Activated CD8-positive, alpha-beta memory T cell treated with anti-CD3 and anti-CD28 coated beads, Interleukin-2, amount 10 ng/mL, durations not matched to agents 7 days and 5 days (primary cell): ENCODE measurements at regions not wholly inside any gene's neighbourhood (a gene's known extent, or its start where the extent isn't known, plus 50 kb on each side); places are given as distances from the start of the nearest gene placed in this dataset.
"Not testable (repeated sequence)": the region's sequence is repeated elsewhere in the genome, so short reads cannot be mapped to it uniquely, and the experiment has no call there.

Experiments used
- ATAC-seq: fragments of 150-1000 bp; cut with Tn5 transposase; one replicate; pipeline ENCODE4 v1.10.0; 2021; ENCODE audit warnings: moderate library complexity
- CTCF ChIA-PET: fragments of 350-600 bp; sonication (Branson Sonifier 250); formaldehyde crosslinking; loops from one replicate; lab custom pipeline; 2021; ENCODE audit warnings: antibody characterized with exemption; lab: Charles Lee
- DNase-seq: peaks from one replicate; pipeline ENCODE4 v3.0.0-alpha.2; 2020
- H3K27ac Mint-ChIP-seq: one replicate; pipeline ENCODE4 v1.8.0; 2021; ENCODE audit warnings: mild to moderate bottlenecking, mixed read lengths
- H3K27me3 Mint-ChIP-seq: one replicate; pipeline ENCODE4 v1.8.0; 2021; ENCODE audit warnings: mixed read lengths
- H3K36me3 Mint-ChIP-seq: one replicate; pipeline ENCODE4 v1.8.0; 2021; ENCODE audit warnings: mild to moderate bottlenecking, mixed read lengths
- H3K4me1 Mint-ChIP-seq: one replicate; pipeline ENCODE4 v1.8.0; 2021; ENCODE audit warnings: mixed read lengths
- H3K4me3 Mint-ChIP-seq: one replicate; pipeline ENCODE4 v1.8.0; 2021; ENCODE audit warnings: mild to moderate bottlenecking, moderate library complexity, mixed read lengths
- H3K9me3 Mint-ChIP-seq: one replicate; pipeline ENCODE4 v1.8.0; 2022; ENCODE audit warnings: low read depth, mixed read lengths

DNA sequence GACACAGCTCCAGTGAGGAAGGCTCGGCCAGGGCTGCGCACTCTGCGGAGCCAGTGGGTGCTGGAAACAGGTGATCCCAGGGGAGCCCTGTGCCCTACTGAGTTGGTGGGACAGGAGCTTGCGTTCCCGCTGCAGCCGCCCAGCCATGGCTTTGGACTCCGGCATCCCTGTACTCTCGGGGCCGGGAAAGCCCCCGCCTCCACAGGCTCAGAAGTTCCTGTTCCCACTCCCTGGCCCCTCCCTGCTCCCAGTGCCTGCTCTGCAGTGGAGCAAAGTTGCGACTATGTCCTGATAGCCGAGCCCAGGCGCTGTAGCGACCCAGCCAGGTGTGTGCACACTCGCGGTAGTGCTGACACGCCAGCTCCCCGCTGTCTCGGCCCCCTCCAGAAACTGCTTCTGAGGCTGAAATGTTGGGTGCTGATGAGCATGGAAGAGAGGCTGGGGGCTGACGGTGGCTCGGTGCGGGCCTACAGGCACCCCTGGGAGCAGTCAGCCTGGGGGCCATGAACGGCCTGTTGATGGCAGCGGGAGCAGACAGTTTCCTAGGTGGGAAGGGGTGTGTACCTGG, 344.6 kb upstream of the MGAT4C start:
- Mint-ChIP-seq H3K36me3 (peaks cover 2% of the 10 kb centered on the region), H3K27ac (no peak overlapping the region), H3K4me1 (no peaks in the 10 kb centered on the region), H3K9me3 (peaks cover 3% of the 10 kb centered on the region), H3K4me3 (no peak overlapping the region), H3K27me3 (no peaks in the 10 kb centered on the region)
- CTCF ChIA-PET: no interaction called here
- DNase-seq (no peak), ATAC-seq (no peak)

DNA sequence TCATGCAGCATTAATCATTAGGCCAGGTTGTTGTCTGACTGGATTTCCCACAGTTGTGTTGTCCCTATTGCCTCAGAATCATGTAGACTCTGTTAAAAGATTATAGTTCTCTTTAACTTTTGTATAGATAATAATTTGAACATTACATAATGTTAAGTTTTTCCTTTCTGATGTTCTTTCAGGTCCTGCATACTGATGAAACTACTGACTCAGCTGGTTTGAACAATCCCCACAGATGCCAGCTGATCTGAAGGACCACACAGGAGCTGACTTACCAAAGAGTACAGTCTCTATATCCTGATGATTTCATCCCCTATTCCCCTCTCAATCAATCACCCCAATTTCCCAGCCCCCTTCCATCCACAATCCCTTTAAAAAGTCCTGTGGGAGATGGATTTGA, 341.2 kb upstream of the MGAT4C start:
- no peaks in the 10 kb centered on the region for H3K27me3 Mint-ChIP-seq

DNA sequence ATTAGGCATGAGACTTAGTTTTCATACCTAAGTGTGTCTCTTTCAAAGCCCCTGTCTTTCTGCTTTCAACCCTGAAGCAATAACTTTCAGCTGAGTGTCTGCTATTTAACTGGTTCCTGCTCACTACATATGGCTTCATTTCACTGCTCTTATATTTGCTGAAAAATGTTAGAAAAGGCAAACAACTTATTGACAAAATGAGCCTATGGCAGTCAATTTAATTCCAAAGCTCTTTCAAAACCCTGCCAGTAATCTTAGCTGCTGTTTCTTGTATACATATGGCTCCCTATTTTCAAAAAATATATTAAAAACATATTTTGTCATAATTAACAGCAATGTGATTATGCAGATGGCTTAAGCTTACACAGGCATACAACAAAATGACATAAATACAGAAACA, 334.1 kb upstream of the MGAT4C start:
- no peaks in the 10 kb centered on the region for H3K27me3 Mint-ChIP-seq
- H3K4me3 Mint-ChIP-seq: no peak overlapping the region
- CTCF ChIA-PET: no interaction called here
- peaks cover 3% of the 10 kb centered on the region for H3K9me3 Mint-ChIP-seq
- ATAC-seq (no peak), DNase-seq (no peak)
- no peaks in the 10 kb centered on the region for H3K4me1 Mint-ChIP-seq
- no peak overlapping the region for H3K27ac Mint-ChIP-seq
- H3K36me3 Mint-ChIP-seq: no peaks in the 10 kb centered on the region

More for the DNA sequence above, 341.2 kb upstream of the MGAT4C start:
- no peaks in the 10 kb centered on the region for H3K4me1 Mint-ChIP-seq
- peaks cover 2% of the 10 kb centered on the region for H3K36me3 Mint-ChIP-seq
- DNase-seq: no peak
- CTCF ChIA-PET: no interaction called here
- no peak overlapping the region for H3K27ac Mint-ChIP-seq
- no peak for ATAC-seq
- no peak overlapping the region for H3K4me3 Mint-ChIP-seq
- peaks cover 3% of the 10 kb centered on the region for H3K9me3 Mint-ChIP-seq

DNA sequence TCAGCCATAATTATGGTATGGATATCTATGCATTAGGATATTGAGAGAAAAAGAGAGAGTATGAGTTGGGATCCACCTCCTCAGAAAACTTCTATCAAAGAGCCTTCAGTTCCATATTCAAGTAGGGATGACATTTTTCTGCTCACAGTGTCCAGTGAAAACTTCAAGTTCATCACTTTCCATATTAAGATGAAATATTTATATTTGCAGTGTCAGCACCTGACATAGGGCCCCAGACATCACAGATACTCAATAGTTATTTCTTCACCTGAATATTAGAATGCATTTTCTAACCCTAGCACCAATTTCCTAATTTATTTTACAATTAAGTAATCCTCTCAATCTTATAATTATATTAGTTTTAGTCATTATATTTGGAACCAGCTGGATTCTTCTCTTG, 318.0 kb upstream of the MGAT4C start:
- CTCF ChIA-PET: no interaction called here

DNA sequence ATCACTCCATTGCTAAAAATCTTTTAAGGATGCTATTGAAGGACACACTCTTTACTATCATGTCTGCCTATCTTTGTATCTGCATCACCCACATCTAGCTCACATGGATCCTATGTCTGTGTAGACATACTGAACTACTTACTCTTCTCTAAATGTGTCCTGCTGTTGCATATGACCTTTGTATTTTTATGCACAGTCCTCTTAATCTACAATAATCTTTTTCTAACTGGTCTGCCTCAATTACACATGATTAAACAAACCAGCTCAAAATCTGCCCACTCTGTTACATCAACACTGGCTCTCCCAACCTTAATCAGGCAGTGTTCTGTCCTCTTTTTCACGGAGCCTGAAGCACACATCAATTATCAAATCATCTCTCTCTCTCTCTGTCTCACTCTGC, 316.3 kb upstream of the MGAT4C start:
- CTCF ChIA-PET: no interaction called here
- Mint-ChIP-seq H3K4me1 (no peaks in the 10 kb centered on the region), H3K27me3 (no peaks in the 10 kb centered on the region), H3K27ac (no peak overlapping the region), H3K9me3 (no peaks in the 10 kb centered on the region), H3K36me3 (no peaks in the 10 kb centered on the region), H3K4me3 (no peak overlapping the region)
- ATAC-seq (no peak), DNase-seq (no peak)

More for the DNA sequence above, 318.0 kb upstream of the MGAT4C start:
- Mint-ChIP-seq H3K36me3 (no peaks in the 10 kb centered on the region), H3K27ac (no peak overlapping the region), H3K9me3 (no peaks in the 10 kb centered on the region), H3K4me3 (no peak overlapping the region), H3K27me3 (no peaks in the 10 kb centered on the region), H3K4me1 (no peaks in the 10 kb centered on the region)
- no peak for ATAC-seq
- no peak for DNase-seq

DNA sequence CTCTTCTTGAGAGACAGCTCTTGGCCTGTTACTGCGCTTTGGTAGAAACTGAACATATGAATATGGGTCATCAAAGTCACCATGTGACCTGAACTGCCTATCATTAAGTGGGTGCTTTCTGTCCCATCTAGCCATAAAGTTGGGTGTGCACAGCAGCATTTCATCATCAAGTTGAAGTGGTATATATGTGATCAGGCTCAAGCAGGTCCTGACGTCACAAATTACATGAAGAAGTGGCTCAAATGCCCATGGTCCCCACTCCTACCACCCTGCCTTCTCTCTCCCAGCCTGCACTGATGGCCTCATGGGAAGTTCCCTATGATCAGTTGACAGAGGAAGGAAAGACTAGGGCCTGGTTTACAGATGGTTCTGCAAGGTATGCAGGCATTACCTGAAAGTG, 308.8 kb upstream of the MGAT4C start:
- Mint-ChIP-seq H3K27ac (no peak overlapping the region), H3K9me3 (peaks cover 4% of the 10 kb centered on the region), H3K4me3 (no peak overlapping the region), H3K36me3 (no peaks in the 10 kb centered on the region), H3K27me3 (no peaks in the 10 kb centered on the region), H3K4me1 (no peaks in the 10 kb centered on the region)
- CTCF ChIA-PET: no interaction called here
- ATAC-seq: no peak
- no peak for DNase-seq

DNA sequence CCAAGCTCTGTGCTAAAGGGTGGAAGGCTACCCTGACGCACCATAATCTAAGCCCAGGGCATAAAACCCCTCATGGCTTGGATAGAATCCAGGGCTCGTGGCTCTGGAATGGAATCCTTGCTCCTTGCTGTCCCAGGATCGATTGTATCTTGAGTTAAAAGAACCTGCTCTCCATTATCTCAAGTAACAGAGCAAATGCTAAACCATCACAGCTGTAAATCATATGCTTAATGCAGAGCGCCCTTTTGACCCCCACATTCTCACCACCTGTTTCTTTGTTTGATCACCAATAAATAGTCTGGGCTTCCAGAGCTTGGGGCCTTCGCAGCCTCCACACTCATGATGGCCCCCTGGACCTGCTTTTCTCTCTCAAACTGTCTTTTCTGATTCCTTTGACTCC, 299.3 kb upstream of the MGAT4C start:
- H3K36me3 Mint-ChIP-seq, H3K27me3 Mint-ChIP-seq, H3K27ac Mint-ChIP-seq, ATAC-seq, H3K4me1 Mint-ChIP-seq, DNase-seq, CTCF ChIA-PET, H3K4me3 Mint-ChIP-seq: not testable (repeated sequence)
- peaks cover 13% of the 10 kb centered on the region for H3K9me3 Mint-ChIP-seq

DNA sequence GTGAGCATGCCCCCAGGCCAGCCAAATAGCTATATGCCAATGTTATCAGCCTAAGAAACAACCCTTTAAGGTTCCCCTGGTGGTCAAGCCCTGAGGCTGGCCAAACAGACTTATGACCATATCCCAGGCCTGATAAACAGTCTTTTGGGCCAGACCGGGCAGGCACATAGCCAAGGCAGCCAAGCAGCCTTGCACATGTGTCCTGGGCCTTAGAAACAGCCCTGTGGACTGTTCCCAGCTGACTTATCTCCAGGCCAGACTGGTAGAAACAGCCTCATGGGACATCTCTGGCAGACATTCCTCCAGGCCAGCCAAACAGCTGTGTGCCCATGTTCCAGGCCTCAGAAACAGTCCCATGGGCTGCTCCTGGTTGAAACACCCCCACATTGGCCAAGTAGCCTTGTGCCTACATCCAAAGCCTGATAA, 295.0 kb upstream of the MGAT4C start:
- Mint-ChIP-seq H3K4me1 (no peaks in the 10 kb centered on the region), H3K9me3 (peaks cover 2% of the 10 kb centered on the region), H3K27me3 (no peaks in the 10 kb centered on the region), H3K36me3 (no peaks in the 10 kb centered on the region), H3K27ac (no peak overlapping the region), H3K4me3 (no peak overlapping the region)
- ATAC-seq (no peak), DNase-seq (no peak)
- CTCF ChIA-PET: no interaction called here

DNA sequence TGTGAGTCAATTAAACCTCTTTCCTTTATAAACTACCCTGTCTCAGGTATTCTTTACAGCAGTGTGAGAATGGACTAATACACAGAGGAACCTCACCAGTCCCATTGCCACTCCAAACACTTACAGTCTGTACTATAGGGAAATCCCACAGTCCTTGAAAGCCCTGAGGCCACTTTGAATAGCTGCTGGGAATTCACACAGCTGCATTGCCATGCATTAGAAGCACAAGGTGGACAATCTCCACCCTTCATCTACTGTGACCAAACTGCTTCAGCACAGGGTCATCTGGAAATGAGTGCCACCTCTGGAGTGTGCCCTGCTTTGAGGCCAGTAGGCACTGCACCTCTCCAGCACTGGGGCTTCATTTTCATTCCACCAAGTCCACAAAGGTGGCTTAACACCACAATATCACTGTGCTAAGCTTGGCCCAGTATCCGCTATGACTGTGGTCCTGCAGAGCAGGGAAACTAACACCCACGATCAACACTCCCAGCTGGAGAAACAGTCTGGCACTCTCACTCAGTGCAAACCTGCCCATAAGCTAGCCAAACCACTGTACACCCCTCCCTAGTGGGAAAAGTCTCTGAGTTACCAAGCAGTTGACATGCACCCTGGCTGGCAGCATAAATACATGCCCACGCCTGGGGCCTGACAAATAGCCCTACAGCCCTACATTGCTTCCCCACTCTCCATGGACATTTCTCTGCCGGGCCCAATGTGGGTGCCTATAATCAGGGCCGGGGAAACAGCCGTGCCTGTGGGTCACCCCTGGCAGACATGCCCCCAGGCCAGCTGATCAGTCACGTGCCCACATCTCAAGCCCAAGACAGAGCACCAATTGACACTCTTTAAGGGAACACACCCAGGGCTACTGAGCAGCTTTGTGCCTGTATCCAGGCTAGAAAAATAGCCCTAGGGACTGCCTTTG, 294.3 kb upstream of the MGAT4C start:
- DNase-seq: no peak
- no peak overlapping the region for H3K4me3 Mint-ChIP-seq
- no peak for ATAC-seq
- peaks cover 2% of the 10 kb centered on the region for H3K9me3 Mint-ChIP-seq
- CTCF ChIA-PET: no interaction called here
- no peaks in the 10 kb centered on the region for H3K36me3 Mint-ChIP-seq
- H3K27ac Mint-ChIP-seq: no peak overlapping the region
- H3K27me3 Mint-ChIP-seq: no peaks in the 10 kb centered on the region
- H3K4me1 Mint-ChIP-seq: no peaks in the 10 kb centered on the region

DNA sequence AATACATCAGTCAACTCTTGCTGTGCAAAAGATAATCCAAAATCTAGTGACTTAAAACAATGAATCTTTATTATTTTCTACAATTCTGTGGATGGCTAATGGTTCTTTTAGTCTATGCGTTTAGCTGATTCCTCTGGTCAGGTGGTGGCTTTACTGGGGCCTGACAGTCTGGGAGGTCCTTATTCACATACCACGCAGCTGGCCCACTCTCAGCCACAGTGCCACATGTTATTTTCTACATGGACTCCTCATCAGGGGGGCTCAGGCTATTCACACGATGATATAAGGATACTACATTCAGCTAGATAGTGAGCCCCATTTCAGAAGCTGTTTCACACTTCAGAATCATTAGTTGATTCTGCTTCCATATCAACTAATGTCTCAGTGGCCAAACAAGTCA, 287.5 kb upstream of the MGAT4C start:
- no peaks in the 10 kb centered on the region for H3K9me3 Mint-ChIP-seq
- no peaks in the 10 kb centered on the region for H3K4me1 Mint-ChIP-seq
- H3K36me3 Mint-ChIP-seq: no peaks in the 10 kb centered on the region
- CTCF ChIA-PET: no interaction called here
- no peak overlapping the region for H3K27ac Mint-ChIP-seq
- H3K27me3 Mint-ChIP-seq: no peaks in the 10 kb centered on the region
- ATAC-seq: no peak
- no peak overlapping the region for H3K4me3 Mint-ChIP-seq
- DNase-seq: no peak

DNA sequence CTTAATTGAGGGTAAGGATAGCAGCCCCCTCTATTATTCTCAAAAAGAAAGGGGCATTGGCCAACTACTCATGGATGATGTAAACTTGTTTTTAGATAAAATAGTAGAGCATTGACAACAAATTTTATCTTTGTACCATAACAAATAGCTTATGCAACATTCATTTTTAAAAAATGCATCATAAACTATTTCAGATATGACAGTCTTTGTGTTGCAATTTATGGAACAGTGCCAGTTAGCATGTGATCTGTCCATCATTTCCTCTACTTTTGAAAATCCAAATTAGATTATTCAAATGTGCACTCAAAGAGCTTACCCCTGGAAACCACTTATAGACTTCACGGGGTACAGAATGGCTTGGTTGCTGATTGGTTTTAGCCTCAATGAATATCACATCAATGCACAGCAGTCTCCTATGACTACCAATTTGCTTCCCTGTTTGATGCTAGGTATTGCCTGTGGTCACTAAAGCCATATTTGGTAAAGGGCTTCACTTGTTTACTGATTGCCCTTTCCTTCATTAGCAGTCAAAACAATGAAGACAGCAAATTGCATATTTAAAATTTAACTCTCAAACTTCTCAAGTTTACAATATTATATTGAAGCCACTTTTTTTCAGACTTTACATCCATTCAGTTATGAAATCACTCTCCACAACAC, 274.9 kb upstream of the MGAT4C start:
- Mint-ChIP-seq H3K4me3 (no peak overlapping the region), H3K9me3 (peaks cover 6% of the 10 kb centered on the region), H3K27ac (no peak overlapping the region), H3K27me3 (no peaks in the 10 kb centered on the region), H3K4me1 (no peaks in the 10 kb centered on the region), H3K36me3 (no peaks in the 10 kb centered on the region)
- CTCF ChIA-PET: no interaction called here
- no peak for DNase-seq
- no peak for ATAC-seq

DNA sequence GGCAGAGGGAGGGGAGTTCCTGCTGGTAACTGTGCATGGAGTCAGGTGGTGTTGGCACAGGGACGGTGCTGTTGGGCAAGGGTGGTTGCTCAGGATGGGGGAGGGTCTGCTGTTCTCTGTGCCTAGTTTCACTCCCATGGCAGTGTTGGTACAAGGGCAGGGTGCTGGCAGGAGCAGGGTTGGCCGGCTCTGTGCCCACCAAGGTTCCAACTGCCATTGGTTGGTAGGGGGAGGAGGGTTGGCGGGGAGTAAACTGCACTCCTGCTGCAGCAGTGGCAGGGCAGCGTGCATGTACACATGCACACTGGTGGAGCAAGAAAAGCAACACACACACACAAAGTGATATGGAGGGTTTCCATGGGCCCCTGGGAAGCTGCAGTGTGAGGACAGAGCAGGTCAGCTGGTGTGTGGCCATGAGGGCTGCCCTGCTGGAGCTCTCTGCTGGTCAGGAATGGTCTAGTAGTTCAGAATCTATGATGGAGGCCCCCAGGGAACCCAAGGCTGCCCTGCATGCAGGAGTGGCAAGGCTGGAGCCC, 269.9 kb upstream of the MGAT4C start:
- H3K27ac Mint-ChIP-seq: no peak overlapping the region
- ATAC-seq (no peak), DNase-seq (no peak)
- no peaks in the 10 kb centered on the region for H3K4me1 Mint-ChIP-seq
- H3K4me3 Mint-ChIP-seq: no peak overlapping the region
- H3K27me3 Mint-ChIP-seq: no peaks in the 10 kb centered on the region
- CTCF ChIA-PET: no interaction called here
- H3K9me3 Mint-ChIP-seq: peaks cover 20% of the 10 kb centered on the region
- no peaks in the 10 kb centered on the region for H3K36me3 Mint-ChIP-seq

DNA sequence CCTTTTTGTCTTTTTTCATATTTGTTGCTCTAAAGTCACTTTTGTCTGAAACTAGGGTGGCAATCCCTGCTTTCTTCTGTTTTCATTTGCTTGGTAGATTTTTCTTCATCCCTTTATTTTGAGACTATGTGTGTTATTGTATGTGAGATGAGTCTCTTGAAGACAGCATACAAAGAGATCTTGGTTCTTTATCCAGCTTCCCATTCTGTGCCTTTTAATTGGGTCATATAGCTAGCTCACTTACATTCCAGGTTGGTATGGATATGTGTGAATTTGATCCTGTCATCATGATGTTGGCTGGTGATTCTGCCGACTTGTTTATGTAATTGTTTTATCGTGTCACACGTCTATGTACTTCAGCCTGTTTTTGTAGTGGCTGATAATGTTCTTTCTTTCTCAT, 267.7 kb upstream of the MGAT4C start:
- H3K27me3 Mint-ChIP-seq: no peaks in the 10 kb centered on the region
- no peaks in the 10 kb centered on the region for H3K36me3 Mint-ChIP-seq
- CTCF ChIA-PET: no interaction called here
- H3K4me1 Mint-ChIP-seq: no peaks in the 10 kb centered on the region
- DNase-seq: no peak
- no peak overlapping the region for H3K27ac Mint-ChIP-seq
- ATAC-seq: no peak
- H3K4me3 Mint-ChIP-seq: no peak overlapping the region
- peaks cover 24% of the 10 kb centered on the region for H3K9me3 Mint-ChIP-seq

DNA sequence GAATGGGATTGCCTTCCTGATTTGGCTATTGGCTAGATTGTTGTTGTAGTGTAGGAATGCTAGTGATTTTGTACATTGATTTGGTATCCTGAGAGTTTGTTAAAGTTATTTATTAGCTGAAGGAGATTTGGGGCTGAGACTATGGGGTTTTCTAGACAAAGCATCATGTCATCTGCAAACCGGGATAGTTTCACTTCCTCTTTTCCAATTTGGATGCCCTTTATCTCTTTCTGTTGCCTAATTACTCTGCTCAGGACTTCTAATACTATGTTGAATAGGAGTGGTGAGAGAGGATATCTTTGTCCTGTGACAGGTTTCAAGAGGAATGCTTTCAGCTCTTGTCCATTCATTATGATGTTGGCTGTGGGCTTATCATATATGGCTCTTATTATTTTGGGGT, 265.7 kb upstream of the MGAT4C start:
- H3K27ac Mint-ChIP-seq: no peak overlapping the region
- ATAC-seq (no peak), DNase-seq (no peak)
- no peaks in the 10 kb centered on the region for H3K27me3 Mint-ChIP-seq
- H3K36me3 Mint-ChIP-seq: no peaks in the 10 kb centered on the region
- H3K4me3 Mint-ChIP-seq: no peak overlapping the region
- H3K4me1 Mint-ChIP-seq: no peaks in the 10 kb centered on the region
- CTCF ChIA-PET: no interaction called here
- peaks cover 20% of the 10 kb centered on the region for H3K9me3 Mint-ChIP-seq
